ENCODE measurements at regions not wholly inside any gene's neighbourhood (a gene's known extent, or its start where the extent isn't known, plus 50 kb on each side); places are given as distances from the start of the nearest gene placed in this dataset.

- Mint-ChIP-seq H3K27ac (no peak overlapping the region), H3K27me3 (no peaks in the 10 kb centered on the region), H3K36me3 (no peaks in the 10 kb centered on the region), H3K4me3 (no peak overlapping the region), H3K9me3 (no peaks in the 10 kb centered on the region), H3K4me1 (no peaks in the 10 kb centered on the region)
- no peak for DNase-seq
Observed at GRCh38 chr18:66757946-66758345, 154.1 kb upstream of the CDH19 start.

- H3K27me3 Mint-ChIP-seq: no peaks in the 10 kb centered on the region
- no peak for DNase-seq
- no peaks in the 10 kb centered on the region for H3K9me3 Mint-ChIP-seq
- no peak overlapping the region for H3K4me3 Mint-ChIP-seq
- H3K4me1 Mint-ChIP-seq: no peaks in the 10 kb centered on the region
- no peak overlapping the region for H3K27ac Mint-ChIP-seq
- no peaks in the 10 kb centered on the region for H3K36me3 Mint-ChIP-seq
Observed at GRCh38 chr18:66754335-66754734, 150.4 kb upstream of the CDH19 start.

- no peaks in the 10 kb centered on the region for H3K4me1 Mint-ChIP-seq
- no peaks in the 10 kb centered on the region for H3K27me3 Mint-ChIP-seq
- no peaks in the 10 kb centered on the region for H3K36me3 Mint-ChIP-seq
- H3K9me3 Mint-ChIP-seq: no peaks in the 10 kb centered on the region
- DNase-seq: no peak
- no peak overlapping the region for H3K4me3 Mint-ChIP-seq
- no peak overlapping the region for H3K27ac Mint-ChIP-seq
Observed at GRCh38 chr18:66752733-66753132, 148.8 kb upstream of the CDH19 start.

GRCh38 chr18:66749481-66750035 lies 145.7 kb upstream of the CDH19 start:
- H3K27ac Mint-ChIP-seq: no peak overlapping the region
- no peak overlapping the region for H3K4me3 Mint-ChIP-seq
- DNase-seq: no peak
- no peaks in the 10 kb centered on the region for H3K36me3 Mint-ChIP-seq
- no peaks in the 10 kb centered on the region for H3K9me3 Mint-ChIP-seq
- no peaks in the 10 kb centered on the region for H3K27me3 Mint-ChIP-seq
- H3K4me1 Mint-ChIP-seq: no peaks in the 10 kb centered on the region

- DNase-seq: no peak
- Mint-ChIP-seq H3K27me3 (no peaks in the 10 kb centered on the region), H3K36me3 (no peaks in the 10 kb centered on the region), H3K4me3 (no peak overlapping the region), H3K9me3 (no peaks in the 10 kb centered on the region), H3K4me1 (no peaks in the 10 kb centered on the region), H3K27ac (no peak overlapping the region)
Observed at GRCh38 chr18:66749030-66749429, 145.1 kb upstream of the CDH19 start.

- no peaks in the 10 kb centered on the region for H3K36me3 Mint-ChIP-seq
- peaks cover 3% of the 10 kb centered on the region for H3K9me3 Mint-ChIP-seq
- DNase-seq: no peak
- H3K4me1 Mint-ChIP-seq: no peaks in the 10 kb centered on the region
- no peak overlapping the region for H3K4me3 Mint-ChIP-seq
- H3K27me3 Mint-ChIP-seq: no peaks in the 10 kb centered on the region
- no peak overlapping the region for H3K27ac Mint-ChIP-seq
Observed at GRCh38 chr18:66742832-66743231, 138.9 kb upstream of the CDH19 start.

- peaks cover 3% of the 10 kb centered on the region for H3K9me3 Mint-ChIP-seq
- no peaks in the 10 kb centered on the region for H3K4me1 Mint-ChIP-seq
- DNase-seq: no peak
- H3K36me3 Mint-ChIP-seq: no peaks in the 10 kb centered on the region
- H3K27ac Mint-ChIP-seq: no peak overlapping the region
- H3K27me3 Mint-ChIP-seq: no peaks in the 10 kb centered on the region
- no peak overlapping the region for H3K4me3 Mint-ChIP-seq
Observed at GRCh38 chr18:66735933-66736332, 132.0 kb upstream of the CDH19 start.

- DNase-seq: no peak
- no peak overlapping the region for H3K4me3 Mint-ChIP-seq
- no peaks in the 10 kb centered on the region for H3K4me1 Mint-ChIP-seq
- H3K9me3 Mint-ChIP-seq: no peaks in the 10 kb centered on the region
- H3K27ac Mint-ChIP-seq: no peak overlapping the region
- H3K36me3 Mint-ChIP-seq: no peaks in the 10 kb centered on the region
- no peaks in the 10 kb centered on the region for H3K27me3 Mint-ChIP-seq
Observed at GRCh38 chr18:66734451-66734850, 130.6 kb upstream of the CDH19 start.

GRCh38 chr18:66731890-66732289 lies 128.0 kb upstream of the CDH19 start:
- no peaks in the 10 kb centered on the region for H3K27me3 Mint-ChIP-seq
- H3K4me1 Mint-ChIP-seq: no peaks in the 10 kb centered on the region
- H3K9me3 Mint-ChIP-seq: no peaks in the 10 kb centered on the region
- no peak for DNase-seq
- no peaks in the 10 kb centered on the region for H3K36me3 Mint-ChIP-seq
- H3K4me3 Mint-ChIP-seq: no peak overlapping the region
- no peak overlapping the region for H3K27ac Mint-ChIP-seq

GRCh38 chr18:66729442-66730239 lies 125.8 kb upstream of the CDH19 start:
- Mint-ChIP-seq H3K4me3 (no peak overlapping the region), H3K4me1 (no peaks in the 10 kb centered on the region), H3K9me3 (no peaks in the 10 kb centered on the region), H3K27me3 (no peaks in the 10 kb centered on the region), H3K27ac (no peak overlapping the region), H3K36me3 (no peaks in the 10 kb centered on the region)
- no peak for DNase-seq

- Mint-ChIP-seq H3K27me3 (no peaks in the 10 kb centered on the region), H3K4me1 (no peaks in the 10 kb centered on the region), H3K27ac (no peak overlapping the region), H3K36me3 (no peaks in the 10 kb centered on the region), H3K9me3 (no peaks in the 10 kb centered on the region), H3K4me3 (no peak overlapping the region)
- no peak for DNase-seq
Observed at GRCh38 chr18:66728951-66729350, 125.1 kb upstream of the CDH19 start.

GRCh38 chr18:66727991-66728390 lies 124.1 kb upstream of the CDH19 start:
- Mint-ChIP-seq H3K4me3 (no peak overlapping the region), H3K36me3 (no peaks in the 10 kb centered on the region), H3K27me3 (no peaks in the 10 kb centered on the region), H3K4me1 (no peaks in the 10 kb centered on the region), H3K27ac (no peak overlapping the region), H3K9me3 (no peaks in the 10 kb centered on the region)
- no peak for DNase-seq

- Mint-ChIP-seq H3K4me1 (no peaks in the 10 kb centered on the region), H3K4me3 (no peak overlapping the region), H3K9me3 (no peaks in the 10 kb centered on the region), H3K36me3 (no peaks in the 10 kb centered on the region), H3K27ac (no peak overlapping the region), H3K27me3 (no peaks in the 10 kb centered on the region)
- no peak for DNase-seq
Observed at GRCh38 chr18:66724664-66725356, 120.9 kb upstream of the CDH19 start.

- no peaks in the 10 kb centered on the region for H3K36me3 Mint-ChIP-seq
- DNase-seq: no peak
- no peak overlapping the region for H3K4me3 Mint-ChIP-seq
Observed at GRCh38 chr18:66722671-66723070, 118.8 kb upstream of the CDH19 start.

GRCh38 chr18:66708646-66709045 lies 104.8 kb upstream of the CDH19 start:
- DNase-seq: no peak
- Mint-ChIP-seq H3K4me1 (no peaks in the 10 kb centered on the region), H3K36me3 (no peaks in the 10 kb centered on the region), H3K4me3 (no peak overlapping the region), H3K27me3 (no peaks in the 10 kb centered on the region), H3K9me3 (no peaks in the 10 kb centered on the region), H3K27ac (no peak overlapping the region)

More at GRCh38 chr18:66722671-66723070, 118.8 kb upstream of the CDH19 start:
- Mint-ChIP-seq H3K4me1 (no peaks in the 10 kb centered on the region), H3K27me3 (no peaks in the 10 kb centered on the region), H3K27ac (no peak overlapping the region), H3K9me3 (no peaks in the 10 kb centered on the region)

- no peak for DNase-seq
- Mint-ChIP-seq H3K36me3 (no peaks in the 10 kb centered on the region), H3K27ac (no peak overlapping the region), H3K27me3 (no peaks in the 10 kb centered on the region), H3K4me3 (no peak overlapping the region), H3K4me1 (no peaks in the 10 kb centered on the region), H3K9me3 (no peaks in the 10 kb centered on the region)
Observed at GRCh38 chr18:66707473-66707872, 103.6 kb upstream of the CDH19 start.
